ENCODE measurements at regions not wholly inside any gene's neighbourhood (a gene's known extent, or its start where the extent isn't known, plus 50 kb on each side); places are given as distances from the start of the nearest gene placed in this dataset.

- TF ChIP-seq, protein P1, sequence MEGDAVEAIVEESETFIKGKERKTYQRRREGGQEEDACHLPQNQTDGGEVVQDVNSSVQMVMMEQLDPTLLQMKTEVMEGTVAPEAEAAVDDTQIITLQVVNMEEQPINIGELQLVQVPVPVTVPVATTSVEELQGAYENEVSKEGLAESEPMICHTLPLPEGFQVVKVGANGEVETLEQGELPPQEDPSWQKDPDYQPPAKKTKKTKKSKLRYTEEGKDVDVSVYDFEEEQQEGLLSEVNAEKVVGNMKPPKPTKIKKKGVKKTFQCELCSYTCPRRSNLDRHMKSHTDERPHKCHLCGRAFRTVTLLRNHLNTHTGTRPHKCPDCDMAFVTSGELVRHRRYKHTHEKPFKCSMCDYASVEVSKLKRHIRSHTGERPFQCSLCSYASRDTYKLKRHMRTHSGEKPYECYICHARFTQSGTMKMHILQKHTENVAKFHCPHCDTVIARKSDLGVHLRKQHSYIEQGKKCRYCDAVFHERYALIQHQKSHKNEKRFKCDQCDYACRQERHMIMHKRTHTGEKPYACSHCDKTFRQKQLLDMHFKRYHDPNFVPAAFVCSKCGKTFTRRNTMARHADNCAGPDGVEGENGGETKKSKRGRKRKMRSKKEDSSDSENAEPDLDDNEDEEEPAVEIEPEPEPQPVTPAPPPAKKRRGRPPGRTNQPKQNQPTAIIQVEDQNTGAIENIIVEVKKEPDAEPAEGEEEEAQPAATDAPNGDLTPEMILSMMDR (IDR thresholded peaks at IDR 0.05; ENCODE audit: poor library complexity, severe bottlenecking): no peak
- H3K27ac ChIP-seq (ENCODE audit: poor library complexity, severe bottlenecking): peak overlapping the region; percentile 97
- H3K4me1 ChIP-seq (ENCODE audit: insufficient read depth, poor library complexity, severe bottlenecking): peaks cover 43% of the 10 kb centered on the region
- no peak for ATAC-seq (ENCODE audit: low read depth)
- no peaks in the 10 kb centered on the region for H3K27me3 ChIP-seq (ENCODE audit: insufficient read depth, poor library complexity, severe bottlenecking)
- no peaks in the 10 kb centered on the region for H3K36me3 ChIP-seq (ENCODE audit: low read depth)
- no peaks in the 10 kb centered on the region for H3K9me3 ChIP-seq (ENCODE audit: severe bottlenecking)
- no peak overlapping the region for H3K4me3 ChIP-seq (ENCODE audit: severe bottlenecking)
- DNase-seq (ENCODE audit: low spot score): no peak
Measured at GRCh38 chr1:8203551-8203950, 114.4 kb upstream of the SLC45A1 start.

GRCh38 chr1:8203056-8203455, 114.9 kb upstream of the SLC45A1 start:
- H3K4me1 ChIP-seq (ENCODE audit: insufficient read depth, poor library complexity, severe bottlenecking): peaks cover 45% of the 10 kb centered on the region
- no peaks in the 10 kb centered on the region for H3K36me3 ChIP-seq (ENCODE audit: low read depth)

DNA sequence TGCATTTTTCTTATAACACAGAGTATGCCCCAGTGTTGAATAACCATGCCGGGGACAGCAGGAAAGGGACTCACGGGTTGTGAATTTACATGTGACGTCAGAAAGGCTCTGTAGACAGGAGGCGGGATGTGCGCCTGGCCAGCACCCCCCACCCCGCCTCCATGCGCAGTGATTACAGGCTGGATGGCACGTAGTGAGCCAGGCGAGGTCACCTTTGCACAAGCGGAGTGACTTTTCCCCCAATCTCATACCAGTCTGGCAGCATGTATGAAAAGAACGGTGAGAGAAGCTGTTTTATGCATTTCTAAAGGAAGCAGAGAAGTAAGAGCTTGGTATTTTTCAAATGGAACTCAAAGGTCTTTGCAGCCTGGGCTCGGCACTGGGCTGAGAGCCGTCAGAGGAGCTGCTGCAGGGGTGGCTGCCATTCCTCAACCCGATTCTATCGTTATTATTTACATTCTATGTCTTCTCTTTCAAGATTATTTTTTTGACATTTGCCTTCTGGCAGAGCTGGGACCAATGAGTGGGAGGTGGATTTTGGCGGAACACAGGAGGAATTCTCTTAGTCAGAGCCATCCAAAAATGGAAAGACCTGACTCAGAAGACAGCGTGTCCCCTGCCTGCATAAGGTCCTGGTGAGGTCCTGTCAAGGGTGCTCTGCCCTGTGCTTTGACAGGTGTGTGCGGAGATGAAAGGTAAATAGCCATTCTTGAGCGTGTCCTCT, 115.6 kb upstream of the SLC45A1 start:
- TF ChIP-seq, protein P1 (IDR thresholded peaks at IDR 0.05; ENCODE audit: poor library complexity, severe bottlenecking): no peak
- Histone ChIP-seq H3K9me3 (ENCODE audit: severe bottlenecking) (no peaks in the 10 kb centered on the region), H3K36me3 (ENCODE audit: low read depth) (no peaks in the 10 kb centered on the region), H3K4me1 (ENCODE audit: insufficient read depth, poor library complexity, severe bottlenecking) (peaks cover 51% of the 10 kb centered on the region), H3K4me3 (ENCODE audit: severe bottlenecking) (no peak overlapping the region), H3K27me3 (ENCODE audit: insufficient read depth, poor library complexity, severe bottlenecking) (no peaks in the 10 kb centered on the region), H3K27ac (ENCODE audit: poor library complexity, severe bottlenecking) (peak overlapping the region; percentile 97)
- DNase-seq (ENCODE audit: low spot score) (no peak), ATAC-seq (ENCODE audit: low read depth) (peak; percentile 11; the same call in 2 of the 3 replicates)

More at GRCh38 chr1:8203056-8203455, 114.9 kb upstream of the SLC45A1 start:
- TF ChIP-seq, protein P1 (IDR thresholded peaks at IDR 0.05; ENCODE audit: poor library complexity, severe bottlenecking): no peak
- ATAC-seq (ENCODE audit: low read depth): no peak
- Histone ChIP-seq H3K9me3 (ENCODE audit: severe bottlenecking) (no peaks in the 10 kb centered on the region), H3K4me3 (ENCODE audit: severe bottlenecking) (no peak overlapping the region), H3K27me3 (ENCODE audit: insufficient read depth, poor library complexity, severe bottlenecking) (no peaks in the 10 kb centered on the region), H3K27ac (ENCODE audit: poor library complexity, severe bottlenecking) (peak overlapping the region; percentile 97)
- DNase-seq (ENCODE audit: low spot score): no peak

- Histone ChIP-seq H3K27me3 (ENCODE audit: insufficient read depth, poor library complexity, severe bottlenecking) (no peaks in the 10 kb centered on the region), H3K4me3 (ENCODE audit: severe bottlenecking) (no peak overlapping the region), H3K36me3 (ENCODE audit: low read depth) (no peaks in the 10 kb centered on the region), H3K9me3 (ENCODE audit: severe bottlenecking) (no peaks in the 10 kb centered on the region), H3K4me1 (ENCODE audit: insufficient read depth, poor library complexity, severe bottlenecking) (peaks cover 54% of the 10 kb centered on the region), H3K27ac (ENCODE audit: poor library complexity, severe bottlenecking) (peak overlapping the region; percentile 97)
- DNase-seq (ENCODE audit: low spot score) (no peak), ATAC-seq (ENCODE audit: low read depth) (no peak; the same call in 2 of the 3 replicates)
- TF ChIP-seq, protein P1 (IDR thresholded peaks at IDR 0.05; ENCODE audit: poor library complexity, severe bottlenecking): no peak
Measured at GRCh38 chr1:8201331-8201861, 116.5 kb upstream of the SLC45A1 start.

Data from RWPE2 (cell line).